Gastroesophageal sphincter (tissue), 3 donors: ENCODE measurements at regions not wholly inside any gene's neighbourhood (a gene's known extent, or its start where the extent isn't known, plus 50 kb on each side); places are given as distances from the start of the nearest gene placed in this dataset.

Experiments used
- CTCF ChIP-seq, 4 experiments: fragments of 200-600 bp in 2 of 4; fragments of 450-650 bp in 2 of 4; sonication (generic) in 1 of 4; IDR thresholded peaks; one replicate each; pipeline ENCODE4 v1.5.1; 2017 to 2019; ENCODE audit warnings: antibody characterized with exemption in 4 of 4, mild to moderate bottlenecking in 2 of 4, moderate library complexity in 2 of 4
- EP300 ChIP-seq: sonication (generic); formaldehyde crosslinking; IDR thresholded peaks from one replicate; pipeline ENCODE4 v1.6.1; 2017; ENCODE audit warnings: antibody characterized with exemption, mild to moderate bottlenecking
- POLR2A ChIP-seq, 2 donors: fragments of 450-650 bp; IDR thresholded peaks; one replicate each; pipeline ENCODE4 v1.6.1; 2017; ENCODE audit warnings: antibody characterized with exemption in 2 of 2, mild to moderate bottlenecking in 2 of 2, moderate library complexity in 1 of 2

- TF ChIP-seq EP300 (no peak), CTCF (IDR thresholded peaks at IDR 0.05) (no peak), POLR2A (IDR thresholded peaks at IDR 0.05) (no peak)
These were observed 280.3 kb upstream of the RORA start for GRCh38 chr15:61509327-61509840.
